ENCODE measurements at regions not wholly inside any gene's neighbourhood (a gene's known extent, or its start where the extent isn't known, plus 50 kb on each side); places are given as distances from the start of the nearest gene placed in this dataset.

GRCh38 chr10:123325663-123326190 lies 171.5 kb downstream of the BUB3 start:
- Histone ChIP-seq H3K9ac (replicated peaks in 1 of 4; ENCODE audit: extremely low read depth in 1 of 4, low read depth in 3 of 4, low read length in 3 of 4) (no peak overlapping the region), H2AFZ (ENCODE audit: low read length) (no peak overlapping the region), H3K23me2 (ENCODE audit: low read depth, low read length) (no peaks in the 10 kb centered on the region), H3K4me1 (replicated peaks in 1 of 4; ENCODE audit: control insufficient read depth in 3 of 4, insufficient read depth in 4 of 4, low read length in 3 of 4) (no peaks in the 10 kb centered on the region), H3K18ac (ENCODE audit: extremely low read depth, low read length) (no peak overlapping the region), H3K27ac (ENCODE audit: low read depth, low read length) (no peak overlapping the region), H4K20me1 (replicated peaks in 1 of 2; ENCODE audit: control insufficient read depth in 1 of 2, insufficient read depth in 2 of 2, low read length in 2 of 2) (no peaks in the 10 kb centered on the region), H3K4me3 (ENCODE audit: extremely low read depth in 1 of 4, insufficient read depth in 2 of 4, low read depth in 3 of 4, low read length in 4 of 4) (no peak overlapping the region), H3K56ac (replicated peaks; ENCODE audit: insufficient read length, low read depth, low read length) (no peak overlapping the region), H3K4me2 (ENCODE audit: insufficient read depth in 1 of 2, low read depth in 2 of 2, low read length in 2 of 2) (no peak overlapping the region), H2BK120ac (replicated peaks; ENCODE audit: low read depth, low read length) (no peak overlapping the region), H4K8ac (ENCODE audit: extremely low read depth, insufficient read depth, low read length) (no peak overlapping the region), H3K4ac (replicated peaks; ENCODE audit: insufficient read length, low read depth, low read length) (no peak overlapping the region), H3K14ac (ENCODE audit: insufficient read length) (no peak overlapping the region), H2AK5ac (ENCODE audit: low read depth, low read length) (no peak overlapping the region), H3K36me3 (ENCODE audit: control insufficient read depth in 2 of 4, insufficient read depth in 4 of 4, low read length in 3 of 4) (no peaks in the 10 kb centered on the region), H4K91ac (replicated peaks; ENCODE audit: insufficient read length, low read length) (no peak overlapping the region), H3K27me3 (replicated peaks in 1 of 4; ENCODE audit: control insufficient read depth in 3 of 4, extremely low read depth in 1 of 4, insufficient read depth in 3 of 4, low read length in 3 of 4) (no peaks in the 10 kb centered on the region), H3K79me2 (ENCODE audit: control insufficient read depth in 1 of 2, insufficient read depth in 2 of 2, low read length in 2 of 2) (no peaks in the 10 kb centered on the region), H3K9me3 (ENCODE audit: insufficient read depth in 2 of 2, low read depth in 1 of 2, low read length in 1 of 2) (no peaks in the 10 kb centered on the region; a peak in 2 of 4 replicates), H2BK12ac (ENCODE audit: low read depth, low read length) (no peak overlapping the region), H2BK20ac (ENCODE audit: low read length) (no peak overlapping the region), H3K79me1 (ENCODE audit: low read depth, low read length) (no peaks in the 10 kb centered on the region), H2BK15ac (ENCODE audit: low read length) (no peak overlapping the region), H3K23ac (ENCODE audit: insufficient read length) (no peak overlapping the region), H2BK5ac (ENCODE audit: low read depth, low read length) (no peak overlapping the region), H4K5ac (ENCODE audit: insufficient read length, low read depth, low read length) (no peak overlapping the region)
- ChIA-PET POLR2A (ENCODE audit: partially characterized antibody) (no interaction called here), CTCF (ENCODE audit: partially characterized antibody) (interaction anchor here (0.8 kb wide), 1 partner anchor 132 kb away, joined by 3 read pairs; no protein-coding TSS in a partner anchor)
- FAIRE-seq (no peak), DNase-seq (ENCODE audit: low read depth in 1 of 2, low spot score in 2 of 2) (peak in 1 of 2 experiments; percentile 16)
- WGBS, 2 experiments (ENCODE audit: extremely low coverage in 1 of 2, insufficient coverage in 1 of 2, insufficient read length in 1 of 2, insufficient replicate concordance in 2 of 2, low coverage in 1 of 2, low lambda C conversion rate in 2 of 2, missing lambda C conversion rate in 1 of 2), result 76% methylated on average over 2 of the region's 2 CpGs; no CpG with 5 or more reads in 1 of the 2 experiments
- TF ChIP-seq PHF8 (conservative IDR thresholded peaks at IDR 0.05; ENCODE audit: low read depth, low read length), result no peak
- TF ChIP-seq FOSL1 (IDR thresholded peaks at IDR 0.05; ENCODE audit: insufficient read depth, low read depth, low read length), result no peak
- TF ChIP-seq RFX5 (IDR thresholded peaks at IDR 0.05; ENCODE audit: borderline replicate concordance, low read depth, low read length), result no peak
- TF ChIP-seq SAP30 (IDR thresholded peaks at IDR 0.05; ENCODE audit: insufficient read depth, insufficient replicate concordance, low read length), result no peak
- TF ChIP-seq CHD2 (IDR thresholded peaks at IDR 0.05; ENCODE audit: low read length), result no peak
- TF ChIP-seq SP2 (IDR thresholded peaks at IDR 0.05; ENCODE audit: low read length), result no peak
- TF ChIP-seq BACH1 (IDR thresholded peaks at IDR 0.05; ENCODE audit: low read length), result no peak
- TF ChIP-seq JUN (IDR thresholded peaks at IDR 0.05; ENCODE audit: low read depth, low read length), result no peak
- no peak for TF ChIP-seq TBP (IDR thresholded peaks at IDR 0.05; ENCODE audit: low read depth, low read length)
- TF ChIP-seq E2F6 (IDR thresholded peaks at IDR 0.05), result no peak
- TF ChIP-seq POLR2A (IDR thresholded peaks at IDR 0.05; ENCODE audit: control extremely low read depth in 1 of 2, low read depth in 2 of 2, low read length in 2 of 2), result no peak
- no peak for TF ChIP-seq SIN3A (conservative IDR thresholded peaks at IDR 0.05 in 1 of 2, IDR thresholded peaks at IDR 0.05 in 1 of 2; ENCODE audit: low read depth in 1 of 2, low read length in 2 of 2)
- TF ChIP-seq TEAD4 (IDR thresholded peaks at IDR 0.05; ENCODE audit: low read depth, low read length), result no peak

Data from H1 (cell line).